SK-N-SH treated with all-trans-retinoic acid at 6 μM for 48 hours (cell line): ENCODE measurements at regions not wholly inside any gene's neighbourhood (a gene's known extent, or its start where the extent isn't known, plus 50 kb on each side); places are given as distances from the start of the nearest gene placed in this dataset.

Experiments
- ATAC-seq: fragments of 200-7000 bp; cut with Tn5 transposase; 3 replicates; pipeline ENCODE4 v1.9.1; 2020; ENCODE audit warnings: mild to moderate bottlenecking, moderate library complexity
- BACH2 ChIP-seq: fragments of 250-450 bp; sonication (Bioruptor Pico); IDR thresholded peaks from 2 replicates; pipeline ENCODE4 v1.9.0; 2021; ENCODE audit warnings: mild to moderate bottlenecking, borderline replicate concordance
- CREB5 ChIP-seq: fragments of 250-450 bp; sonication (Bioruptor Pico); IDR thresholded peaks from 2 replicates; pipeline ENCODE4 v1.5.1; 2020; ENCODE audit warnings: low read depth, mild to moderate bottlenecking, moderate library complexity
- GLIS3 ChIP-seq: fragments of 250-450 bp; sonication (Bioruptor Pico); IDR thresholded peaks from 2 replicates; pipeline ENCODE4 v1.5.0; 2020; ENCODE audit warnings: mild to moderate bottlenecking, moderate library complexity
- ISL1 ChIP-seq: fragments of 250-450 bp; sonication (Bioruptor Pico); IDR thresholded peaks from 2 replicates; pipeline ENCODE4 v2.1.2; 2022; ENCODE audit warnings: mild to moderate bottlenecking, moderate library complexity
- OSR1 ChIP-seq: fragments of 250-450 bp; sonication (Bioruptor Pico); IDR thresholded peaks from 2 replicates; pipeline ENCODE4 v1.8.0; 2022; ENCODE audit warnings: moderate library complexity, mild to moderate bottlenecking, inconsistent platforms
- PATZ1 ChIP-seq: fragments of 250-450 bp; sonication (Bioruptor Pico); IDR thresholded peaks from 2 replicates; pipeline ENCODE4 v1.8.0; 2020; ENCODE audit warnings: mild to moderate bottlenecking, moderate library complexity, borderline replicate concordance
- PPARA ChIP-seq: fragments of 250-450 bp; sonication (Bioruptor Pico); IDR thresholded peaks from 2 replicates; pipeline ENCODE4 v1.5.0; 2020; ENCODE audit warnings: mild to moderate bottlenecking, borderline replicate concordance
- RARB ChIP-seq: fragments of 250-450 bp; sonication (Bioruptor Pico); IDR thresholded peaks from 2 replicates; pipeline ENCODE4 v1.8.0; 2021; ENCODE audit warnings: mild to moderate bottlenecking, moderate library complexity
- TCF4 ChIP-seq: fragments of 250-450 bp; sonication (Bioruptor Pico); IDR thresholded peaks from 2 replicates; pipeline ENCODE4 v1.8.0; 2021; ENCODE audit warnings: mild to moderate bottlenecking, moderate library complexity, borderline replicate concordance
- TOX ChIP-seq: fragments of 250-450 bp; sonication (Bioruptor Pico); IDR thresholded peaks from 2 replicates; pipeline ENCODE4 v1.8.0; 2021; ENCODE audit warnings: mild to moderate bottlenecking, moderate library complexity, borderline replicate concordance
- TSHZ2 ChIP-seq: fragments of 250-450 bp; sonication (Bioruptor Pico); IDR thresholded peaks from 2 replicates; pipeline ENCODE4 v1.5.0; 2020; ENCODE audit warnings: mild to moderate bottlenecking, moderate library complexity
- ZFP3 ChIP-seq: fragments of 250-450 bp; sonication (Bioruptor Pico); IDR thresholded peaks from 2 replicates; pipeline ENCODE4 v1.5.0; 2020; ENCODE audit warnings: mild to moderate bottlenecking, moderate library complexity
- ZNF565 ChIP-seq: fragments of 450-650 bp; formaldehyde crosslinking; conservative IDR thresholded peaks from 2 replicates; pipeline ENCODE4 v1.5.0; 2020; ENCODE audit warnings: low read depth, mild to moderate bottlenecking, moderate library complexity
- ZNF70 ChIP-seq: fragments of 450-650 bp; formaldehyde crosslinking; IDR thresholded peaks from 2 replicates; pipeline ENCODE4 v1.5.0; 2020; ENCODE audit warnings: mild to moderate bottlenecking, moderate library complexity
- ZNF8 ChIP-seq: fragments of 450-650 bp; formaldehyde crosslinking; IDR thresholded peaks from 2 replicates; pipeline ENCODE4 v1.5.0; 2020; ENCODE audit warnings: mild to moderate bottlenecking, moderate library complexity
- TF ChIP-seq, protein P1 (sequence below): fragments of 250-450 bp; sonication (Bioruptor Pico); IDR thresholded peaks from 2 replicates; pipeline ENCODE4 v1.8.0; 2021; ENCODE audit warnings: low read depth, mild to moderate bottlenecking, moderate library complexity, borderline replicate concordance

DNA sequence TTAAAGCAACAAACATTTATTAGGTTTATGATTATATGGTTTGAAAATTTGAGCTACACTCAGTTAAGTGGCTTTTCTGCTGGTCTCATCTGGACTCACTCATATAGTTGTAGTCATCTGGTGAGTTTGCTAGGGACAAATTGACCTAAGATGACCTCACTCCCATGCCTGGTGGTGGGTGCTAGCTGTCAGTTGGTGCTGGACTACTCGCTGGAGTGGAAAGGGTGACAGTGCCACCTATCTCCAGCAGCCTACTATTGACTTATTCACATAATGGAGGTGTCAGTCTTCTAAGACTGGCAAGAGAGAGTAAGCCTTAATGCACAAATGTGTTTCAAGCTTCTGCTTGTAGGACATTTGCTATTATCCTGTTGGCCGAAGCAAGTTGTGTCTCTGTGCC is 88.2 kb downstream of the TASL start (continued):
- no peak for TF ChIP-seq ZNF70 (CRISPR knock-in tag)

- peak; percentile 80 for ATAC-seq
- TF ChIP-seq OSR1 (no peak), ZNF8 (no peak), CREB5 (CRISPR knock-in tag) (no peak), TSHZ2 (CRISPR knock-in tag) (no peak), PPARA (CRISPR knock-in tag) (no peak), GLIS3 (no peak), TCF4 (no peak), ZFP3 (CRISPR knock-in tag) (no peak)
- TF ChIP-seq, protein P1, sequence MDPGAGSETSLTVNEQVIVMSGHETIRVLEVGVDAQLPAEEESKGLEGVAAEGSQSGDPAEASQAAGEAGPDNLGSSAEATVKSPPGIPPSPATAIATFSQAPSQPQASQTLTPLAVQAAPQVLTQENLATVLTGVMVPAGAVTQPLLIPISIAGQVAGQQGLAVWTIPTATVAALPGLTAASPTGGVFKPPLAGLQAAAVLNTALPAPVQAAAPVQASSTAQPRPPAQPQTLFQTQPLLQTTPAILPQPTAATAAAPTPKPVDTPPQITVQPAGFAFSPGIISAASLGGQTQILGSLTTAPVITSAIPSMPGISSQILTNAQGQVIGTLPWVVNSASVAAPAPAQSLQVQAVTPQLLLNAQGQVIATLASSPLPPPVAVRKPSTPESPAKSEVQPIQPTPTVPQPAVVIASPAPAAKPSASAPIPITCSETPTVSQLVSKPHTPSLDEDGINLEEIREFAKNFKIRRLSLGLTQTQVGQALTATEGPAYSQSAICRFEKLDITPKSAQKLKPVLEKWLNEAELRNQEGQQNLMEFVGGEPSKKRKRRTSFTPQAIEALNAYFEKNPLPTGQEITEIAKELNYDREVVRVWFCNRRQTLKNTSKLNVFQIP: no peak
Observed at GRCh38 chrX:30488092-30488491, 89.5 kb downstream of the TASL start.

DNA sequence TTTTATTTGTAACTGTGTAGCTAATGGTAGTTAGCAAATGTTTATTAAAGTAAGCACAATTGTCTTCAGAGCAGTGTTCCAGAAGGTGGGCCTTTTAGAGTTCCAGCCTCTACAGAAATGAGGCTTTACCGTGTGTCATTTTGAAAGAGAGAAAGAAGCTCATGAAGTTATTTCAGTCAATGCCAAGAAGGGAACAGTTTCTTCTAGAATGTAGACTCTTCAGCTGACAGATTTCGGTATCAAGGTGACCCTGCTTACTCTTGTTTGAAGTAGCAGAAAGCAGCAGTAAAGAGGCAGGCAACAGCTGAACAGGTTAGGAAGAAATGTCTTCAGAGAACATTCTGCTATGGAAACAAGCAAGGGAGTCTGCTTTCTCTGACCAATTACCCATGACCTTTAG is 93.6 kb downstream of the TASL start:
- TF ChIP-seq, protein P1: no peak
- TF ChIP-seq PPARA (CRISPR knock-in tag) (no peak), ZNF70 (CRISPR knock-in tag) (no peak), ISL1 (CRISPR knock-in tag) (no peak), ZNF565 (CRISPR knock-in tag) (no peak), ZNF8 (no peak), TSHZ2 (CRISPR knock-in tag) (no peak), GLIS3 (no peak), OSR1 (no peak), RARB (CRISPR knock-in tag) (no peak), TOX (CRISPR knock-in tag) (no peak), ZFP3 (CRISPR knock-in tag) (no peak), TCF4 (no peak), CREB5 (CRISPR knock-in tag) (no peak), BACH2 (no peak), PATZ1 (CRISPR knock-in tag) (no peak)
- no peak for ATAC-seq
